ENCODE measurements at regions not wholly inside any gene's neighbourhood (a gene's known extent, or its start where the extent isn't known, plus 50 kb on each side); places are given as distances from the start of the nearest gene placed in this dataset.

DNA sequence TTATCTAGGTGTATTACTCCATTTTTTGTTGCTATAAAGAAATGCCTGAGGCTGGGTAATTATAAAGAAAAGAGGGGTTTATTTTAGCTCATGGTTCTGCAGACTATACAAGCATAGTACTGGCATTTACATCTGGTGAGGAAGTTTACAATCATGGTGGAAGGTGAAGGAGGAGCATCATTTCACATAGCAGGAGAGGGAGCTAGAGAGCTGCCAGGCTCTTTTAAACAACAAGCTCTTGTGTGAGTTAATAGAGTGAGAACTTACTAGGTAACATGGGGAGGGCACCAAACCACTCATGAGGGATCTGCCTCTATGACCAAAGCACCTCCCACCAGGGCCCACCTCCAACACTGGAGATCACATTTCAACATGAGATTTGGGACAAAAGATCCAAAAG lies 221.7 kb upstream of the GPC6 start:
- Histone ChIP-seq H3K27ac (no peak overlapping the region), H3K27me3 (no peaks in the 10 kb centered on the region), H3K9me3 (ENCODE audit: low read depth) (no peaks in the 10 kb centered on the region), H3K4me1 (ENCODE audit: low read depth) (no peaks in the 10 kb centered on the region), H3K4me3 (no peak overlapping the region), H3K36me3 (no peaks in the 10 kb centered on the region)
- TF ChIP-seq, protein P1, sequence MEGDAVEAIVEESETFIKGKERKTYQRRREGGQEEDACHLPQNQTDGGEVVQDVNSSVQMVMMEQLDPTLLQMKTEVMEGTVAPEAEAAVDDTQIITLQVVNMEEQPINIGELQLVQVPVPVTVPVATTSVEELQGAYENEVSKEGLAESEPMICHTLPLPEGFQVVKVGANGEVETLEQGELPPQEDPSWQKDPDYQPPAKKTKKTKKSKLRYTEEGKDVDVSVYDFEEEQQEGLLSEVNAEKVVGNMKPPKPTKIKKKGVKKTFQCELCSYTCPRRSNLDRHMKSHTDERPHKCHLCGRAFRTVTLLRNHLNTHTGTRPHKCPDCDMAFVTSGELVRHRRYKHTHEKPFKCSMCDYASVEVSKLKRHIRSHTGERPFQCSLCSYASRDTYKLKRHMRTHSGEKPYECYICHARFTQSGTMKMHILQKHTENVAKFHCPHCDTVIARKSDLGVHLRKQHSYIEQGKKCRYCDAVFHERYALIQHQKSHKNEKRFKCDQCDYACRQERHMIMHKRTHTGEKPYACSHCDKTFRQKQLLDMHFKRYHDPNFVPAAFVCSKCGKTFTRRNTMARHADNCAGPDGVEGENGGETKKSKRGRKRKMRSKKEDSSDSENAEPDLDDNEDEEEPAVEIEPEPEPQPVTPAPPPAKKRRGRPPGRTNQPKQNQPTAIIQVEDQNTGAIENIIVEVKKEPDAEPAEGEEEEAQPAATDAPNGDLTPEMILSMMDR (IDR thresholded peaks at IDR 0.05; ENCODE audit: low read depth, low read length) = peak; percentile 17
- DNase-seq (ENCODE audit: low read depth in 1 of 2, low spot score in 1 of 2) = peak in 1 of 2 donors; percentile 27

DNA sequence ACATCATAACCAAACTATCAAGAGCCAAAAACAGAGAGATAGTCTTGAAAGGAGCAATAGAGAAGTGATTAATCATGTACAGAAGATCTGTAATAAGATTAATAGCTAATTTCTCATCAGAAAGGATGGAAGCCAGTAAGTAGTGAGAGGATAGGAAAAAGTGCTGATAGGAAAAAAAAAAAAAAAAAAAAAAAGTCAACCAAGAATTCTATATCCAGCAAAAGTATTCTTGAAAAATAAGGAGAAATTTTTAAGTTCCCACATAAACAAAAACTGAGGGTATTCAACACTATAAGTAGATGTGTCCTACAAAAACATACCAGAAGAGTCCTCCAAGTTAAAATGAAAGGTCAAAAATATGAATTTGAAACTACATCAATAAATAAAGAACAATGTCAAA lies 218.7 kb upstream of the GPC6 start:
- Histone ChIP-seq H3K36me3 (no peaks in the 10 kb centered on the region), H3K4me3 (no peak overlapping the region), H3K27me3 (no peaks in the 10 kb centered on the region), H3K27ac (no peak overlapping the region), H3K4me1 (ENCODE audit: low read depth) (no peaks in the 10 kb centered on the region), H3K9me3 (ENCODE audit: low read depth) (no peaks in the 10 kb centered on the region)
- no peak for DNase-seq (ENCODE audit: low read depth in 1 of 2, low spot score in 1 of 2)
- TF ChIP-seq, protein P1 (IDR thresholded peaks at IDR 0.05; ENCODE audit: low read depth, low read length) = no peak

DNA sequence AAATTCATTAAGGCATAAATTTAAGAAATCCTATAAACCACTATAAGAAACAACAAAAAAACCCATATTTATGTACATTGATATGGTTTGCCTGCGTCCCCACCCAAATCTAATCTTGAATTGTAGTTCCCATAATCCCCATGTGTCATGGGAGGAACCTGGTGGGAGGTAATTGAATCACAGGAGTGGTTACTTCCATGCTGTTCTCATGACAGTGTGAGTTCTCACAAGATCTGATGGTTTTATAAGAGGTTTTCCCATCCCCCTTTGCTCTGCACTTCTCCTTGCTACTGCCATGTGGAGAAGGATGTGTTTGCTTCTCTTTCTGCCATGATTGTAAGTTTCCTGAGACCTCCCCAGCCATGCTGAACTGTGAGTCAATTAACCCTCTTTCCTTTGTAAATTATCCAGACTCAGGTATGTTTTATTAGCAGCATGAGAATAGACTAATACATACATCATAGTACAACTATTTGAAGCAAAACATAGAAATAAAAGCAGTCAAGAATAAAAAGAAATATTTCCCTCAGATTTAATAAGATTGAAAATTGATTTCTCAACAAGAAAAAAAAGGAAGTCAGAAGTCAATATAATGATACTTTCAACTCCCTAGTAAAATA lies 209.0 kb upstream of the GPC6 start:
- H3K4me3 ChIP-seq = no peak overlapping the region
- no peak for DNase-seq (ENCODE audit: low read depth in 1 of 2, low spot score in 1 of 2)
- no peaks in the 10 kb centered on the region for H3K36me3 ChIP-seq
- TF ChIP-seq, protein P1 (IDR thresholded peaks at IDR 0.05; ENCODE audit: low read depth, low read length) = no peak
- H3K27ac ChIP-seq = no peak overlapping the region
- no peaks in the 10 kb centered on the region for H3K27me3 ChIP-seq
- no peaks in the 10 kb centered on the region for H3K4me1 ChIP-seq (ENCODE audit: low read depth)
- peaks cover 5% of the 10 kb centered on the region for H3K9me3 ChIP-seq (ENCODE audit: low read depth)

DNA sequence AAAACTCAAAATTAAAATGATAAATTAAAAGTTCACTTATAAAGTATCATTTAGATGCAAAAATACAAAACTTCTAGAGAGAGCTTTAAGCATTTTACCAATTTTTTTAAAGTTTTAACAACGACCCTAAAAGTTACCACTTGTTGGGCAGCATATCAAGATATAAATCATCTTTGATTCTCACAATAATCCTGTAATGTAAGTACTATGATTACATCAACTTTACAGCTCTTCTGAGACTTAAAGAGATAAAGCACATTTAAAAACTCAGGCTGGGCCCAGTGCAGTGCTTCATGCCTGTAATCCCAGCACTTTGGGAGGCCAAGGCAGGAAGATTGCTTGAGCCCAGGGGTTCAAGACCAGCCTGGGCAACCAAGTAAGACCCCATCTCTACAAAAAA lies 202.7 kb upstream of the GPC6 start:
- DNase-seq (ENCODE audit: low read depth in 1 of 2, low spot score in 1 of 2) = no peak
- Histone ChIP-seq H3K9me3 (ENCODE audit: low read depth) (no peaks in the 10 kb centered on the region), H3K4me3 (no peak overlapping the region), H3K4me1 (ENCODE audit: low read depth) (no peaks in the 10 kb centered on the region), H3K27me3 (no peaks in the 10 kb centered on the region), H3K27ac (no peak overlapping the region), H3K36me3 (no peaks in the 10 kb centered on the region)
- TF ChIP-seq, protein P1 (IDR thresholded peaks at IDR 0.05; ENCODE audit: low read depth, low read length) = no peak

DNA sequence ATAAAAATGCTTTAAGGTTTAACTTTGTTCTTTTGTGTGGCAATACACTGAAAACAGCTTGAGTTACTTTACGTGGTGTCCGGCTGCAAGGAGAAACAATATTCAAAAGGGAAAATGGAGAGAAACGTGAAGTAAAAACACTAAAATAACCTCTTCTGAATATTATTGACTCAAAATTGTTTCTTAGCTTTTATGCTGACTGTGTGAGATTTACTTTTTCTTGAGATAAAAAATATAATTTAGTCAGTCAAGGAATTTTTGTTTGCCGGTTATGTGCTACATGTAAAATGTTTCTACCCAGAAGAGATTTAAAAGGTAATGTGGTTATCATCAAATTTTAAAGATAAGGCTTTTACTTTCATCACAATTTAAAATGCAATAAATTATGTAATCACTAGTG lies 200.6 kb upstream of the GPC6 start:
- no peak for DNase-seq (ENCODE audit: low read depth in 1 of 2, low spot score in 1 of 2)
- Histone ChIP-seq H3K27me3 (no peaks in the 10 kb centered on the region), H3K27ac (no peak overlapping the region), H3K4me3 (no peak overlapping the region), H3K9me3 (ENCODE audit: low read depth) (no peaks in the 10 kb centered on the region), H3K36me3 (no peaks in the 10 kb centered on the region), H3K4me1 (ENCODE audit: low read depth) (no peaks in the 10 kb centered on the region)
- TF ChIP-seq, protein P1 (IDR thresholded peaks at IDR 0.05; ENCODE audit: low read depth, low read length) = no peak
